ENCODE measurements at regions not wholly inside any gene's neighbourhood (a gene's known extent, or its start where the extent isn't known, plus 50 kb on each side); places are given as distances from the start of the nearest gene placed in this dataset.

DNA sequence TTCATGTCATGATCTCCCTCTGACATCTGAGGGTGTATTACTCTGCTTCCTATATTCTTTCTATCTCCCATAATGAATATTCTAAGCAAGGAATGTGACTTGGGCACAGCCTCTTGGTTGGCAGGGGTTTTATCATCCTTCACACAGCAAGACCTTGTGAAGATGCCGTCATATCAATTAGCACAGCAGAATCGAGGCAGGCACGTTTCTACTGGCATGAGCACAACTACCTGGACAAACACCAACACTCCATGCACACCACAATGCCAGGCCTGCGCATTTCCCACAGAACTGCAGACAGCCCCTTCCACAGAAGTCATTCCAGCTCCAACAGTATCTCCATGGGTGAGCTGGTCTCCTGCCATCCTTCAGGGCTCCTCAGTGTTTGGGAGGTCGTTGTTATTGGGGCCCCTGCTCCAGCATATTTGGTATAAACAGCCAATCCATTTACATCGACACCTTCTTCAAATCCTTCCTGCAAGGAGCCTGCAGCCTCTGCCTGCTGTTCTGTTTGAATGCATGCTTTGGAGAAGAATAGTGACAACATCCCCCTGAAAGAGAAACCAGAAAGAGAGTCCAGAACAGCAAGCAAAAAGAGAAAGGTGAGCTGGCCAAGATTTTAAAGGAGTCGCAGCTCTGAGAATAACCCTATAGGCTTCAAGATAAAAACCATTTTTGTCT is 275.5 kb downstream of the SHOX2 start:
- TF ChIP-seq POLR2A (IDR thresholded peaks at IDR 0.05), result no peak
- TF ChIP-seq, protein P1, sequence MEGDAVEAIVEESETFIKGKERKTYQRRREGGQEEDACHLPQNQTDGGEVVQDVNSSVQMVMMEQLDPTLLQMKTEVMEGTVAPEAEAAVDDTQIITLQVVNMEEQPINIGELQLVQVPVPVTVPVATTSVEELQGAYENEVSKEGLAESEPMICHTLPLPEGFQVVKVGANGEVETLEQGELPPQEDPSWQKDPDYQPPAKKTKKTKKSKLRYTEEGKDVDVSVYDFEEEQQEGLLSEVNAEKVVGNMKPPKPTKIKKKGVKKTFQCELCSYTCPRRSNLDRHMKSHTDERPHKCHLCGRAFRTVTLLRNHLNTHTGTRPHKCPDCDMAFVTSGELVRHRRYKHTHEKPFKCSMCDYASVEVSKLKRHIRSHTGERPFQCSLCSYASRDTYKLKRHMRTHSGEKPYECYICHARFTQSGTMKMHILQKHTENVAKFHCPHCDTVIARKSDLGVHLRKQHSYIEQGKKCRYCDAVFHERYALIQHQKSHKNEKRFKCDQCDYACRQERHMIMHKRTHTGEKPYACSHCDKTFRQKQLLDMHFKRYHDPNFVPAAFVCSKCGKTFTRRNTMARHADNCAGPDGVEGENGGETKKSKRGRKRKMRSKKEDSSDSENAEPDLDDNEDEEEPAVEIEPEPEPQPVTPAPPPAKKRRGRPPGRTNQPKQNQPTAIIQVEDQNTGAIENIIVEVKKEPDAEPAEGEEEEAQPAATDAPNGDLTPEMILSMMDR (IDR thresholded peaks at IDR 0.05), result no peak

DNA sequence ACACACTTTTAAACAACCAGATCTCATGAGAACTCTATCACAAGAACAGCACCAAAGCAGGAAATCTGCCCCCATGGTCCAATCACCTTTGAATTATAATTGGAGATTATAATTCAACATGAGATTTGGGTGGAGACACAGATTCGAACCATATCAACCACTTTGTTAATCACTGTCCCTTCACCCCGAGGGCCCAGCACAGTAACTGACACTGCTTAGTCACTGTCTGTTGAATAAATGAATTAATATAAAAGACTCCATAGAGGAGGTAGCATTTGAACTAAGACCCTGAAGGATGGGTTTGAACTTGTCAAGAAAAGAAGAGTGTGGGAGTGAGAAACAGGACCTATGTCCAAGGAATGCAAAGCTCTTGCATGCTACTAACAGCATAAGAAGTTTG is 276.4 kb downstream of the SHOX2 start:
- no peak for DNase-seq
- no peak overlapping the region for H3K4me3 ChIP-seq
- H3K27ac ChIP-seq, result no peak overlapping the region
- H3K4me1 ChIP-seq (replicated peaks in 1 of 2), result no peaks in the 10 kb centered on the region
- no peaks in the 10 kb centered on the region for H3K36me3 ChIP-seq (replicated peaks in 1 of 2)
- 54 to 95% (median 87%) methylated on average over 2 of the region's 2 CpGs for WGBS, 4 donors
- peaks cover 4% of the 10 kb centered on the region for H3K27me3 ChIP-seq
- intact Hi-C loops (cut with DNase I), result no loop called here
- TF ChIP-seq, protein P1 (IDR thresholded peaks at IDR 0.05), result no peak
- no peak for TF ChIP-seq POLR2A (IDR thresholded peaks at IDR 0.05)
- no peaks in the 10 kb centered on the region for H3K9me3 ChIP-seq (replicated peaks in 1 of 3)

More for the DNA sequence above, 275.5 kb downstream of the SHOX2 start:
- no peaks in the 10 kb centered on the region for H3K36me3 ChIP-seq (replicated peaks in 1 of 2)
- H3K27ac ChIP-seq, result no peak overlapping the region
- DNase-seq, result no peak
- no peak overlapping the region for H3K4me3 ChIP-seq
- 44 to 63% (median 60%) methylated on average over 4 to 7 of the region's 7 CpGs for WGBS, 4 donors
- no peaks in the 10 kb centered on the region for H3K9me3 ChIP-seq (replicated peaks in 1 of 3)
- intact Hi-C loops (cut with DNase I), result no loop called here
- H3K4me1 ChIP-seq (replicated peaks in 1 of 2), result no peaks in the 10 kb centered on the region
- peaks cover 4% of the 10 kb centered on the region for H3K27me3 ChIP-seq

DNA sequence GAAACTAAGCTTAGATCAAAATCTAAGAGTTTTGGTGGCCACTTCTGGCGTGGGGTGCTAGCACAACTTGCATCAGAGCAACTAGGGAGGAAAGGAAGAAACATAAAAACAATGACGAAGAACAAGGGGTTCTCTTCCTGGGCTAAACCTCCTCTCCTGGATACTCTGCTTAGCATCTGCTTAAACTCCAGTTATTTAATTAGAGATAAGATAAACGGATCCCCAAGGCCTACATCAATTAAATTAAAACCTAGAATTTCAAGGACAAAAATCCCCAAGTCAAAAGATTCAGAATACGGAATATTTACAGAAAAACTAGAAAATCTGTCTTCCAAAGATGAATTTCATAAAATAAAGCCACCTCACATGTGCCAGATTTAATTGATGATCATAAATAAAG is 281.9 kb downstream of the SHOX2 start:
- Histone ChIP-seq H3K4me3 (no peak overlapping the region), H3K27me3 (no peaks in the 10 kb centered on the region), H3K36me3 (replicated peaks in 1 of 2) (no peaks in the 10 kb centered on the region), H3K4me1 (replicated peaks in 1 of 2) (no peaks in the 10 kb centered on the region), H3K27ac (no peak overlapping the region), H3K9me3 (replicated peaks in 1 of 3) (no peaks in the 10 kb centered on the region)
- intact Hi-C loops (cut with DNase I), result no loop called here
- TF ChIP-seq POLR2A (IDR thresholded peaks at IDR 0.05), result no peak
- TF ChIP-seq, protein P1 (IDR thresholded peaks at IDR 0.05), result no peak
- 53 to 66% (median 62%) methylated on average over 4 of the region's 4 CpGs for whole genome bisulfite sequencing, 4 donors
- no peak for DNase-seq

DNA sequence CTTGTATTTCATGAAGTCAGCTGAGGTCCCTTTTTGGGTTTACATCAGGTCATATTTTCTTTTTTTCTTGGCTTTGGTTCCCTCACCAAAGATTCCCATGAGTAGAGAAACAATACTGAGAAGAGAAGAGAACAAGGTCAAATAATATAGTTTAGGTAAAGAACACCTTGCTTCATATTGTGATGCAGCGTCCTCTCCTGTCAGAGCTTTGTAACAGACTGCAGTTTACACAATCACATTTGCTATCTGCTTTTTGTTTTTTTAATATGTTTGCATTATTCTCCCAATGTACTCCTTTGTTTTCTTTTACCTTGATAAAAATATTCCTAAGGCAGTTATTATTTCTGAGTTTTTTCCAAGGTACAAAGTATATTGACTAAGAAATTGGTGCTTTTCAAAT is 283.2 kb downstream of the SHOX2 start:
- no peak overlapping the region for H3K27ac ChIP-seq
- DNase-seq, result no peak
- no peaks in the 10 kb centered on the region for H3K36me3 ChIP-seq (replicated peaks in 1 of 2)
- H3K4me3 ChIP-seq, result no peak overlapping the region
- WGBS, 4 donors, result 67 to 88% (median 80%) methylated on average over 1 of the region's 1 CpG
- H3K4me1 ChIP-seq (replicated peaks in 1 of 2), result no peaks in the 10 kb centered on the region
- intact Hi-C loops (cut with DNase I), result no loop called here
- no peak for TF ChIP-seq POLR2A (IDR thresholded peaks at IDR 0.05)
- TF ChIP-seq, protein P1 (IDR thresholded peaks at IDR 0.05), result no peak
- no peaks in the 10 kb centered on the region for H3K9me3 ChIP-seq (replicated peaks in 1 of 3)
- no peaks in the 10 kb centered on the region for H3K27me3 ChIP-seq
